GM12801 (cell line): ENCODE measurements at regions not wholly inside any gene's neighbourhood (a gene's known extent, or its start where the extent isn't known, plus 50 kb on each side); places are given as distances from the start of the nearest gene placed in this dataset.

ENCODE experiments used
- TF ChIP-seq, protein P1 (sequence below): IDR thresholded peaks from one replicate; pipeline ENCODE4 v1.5.1; 2011; ENCODE audit warnings: control low read depth; ENCODE audit not compliant: insufficient read length; ENCODE audit errors: extremely low read depth

DNA sequence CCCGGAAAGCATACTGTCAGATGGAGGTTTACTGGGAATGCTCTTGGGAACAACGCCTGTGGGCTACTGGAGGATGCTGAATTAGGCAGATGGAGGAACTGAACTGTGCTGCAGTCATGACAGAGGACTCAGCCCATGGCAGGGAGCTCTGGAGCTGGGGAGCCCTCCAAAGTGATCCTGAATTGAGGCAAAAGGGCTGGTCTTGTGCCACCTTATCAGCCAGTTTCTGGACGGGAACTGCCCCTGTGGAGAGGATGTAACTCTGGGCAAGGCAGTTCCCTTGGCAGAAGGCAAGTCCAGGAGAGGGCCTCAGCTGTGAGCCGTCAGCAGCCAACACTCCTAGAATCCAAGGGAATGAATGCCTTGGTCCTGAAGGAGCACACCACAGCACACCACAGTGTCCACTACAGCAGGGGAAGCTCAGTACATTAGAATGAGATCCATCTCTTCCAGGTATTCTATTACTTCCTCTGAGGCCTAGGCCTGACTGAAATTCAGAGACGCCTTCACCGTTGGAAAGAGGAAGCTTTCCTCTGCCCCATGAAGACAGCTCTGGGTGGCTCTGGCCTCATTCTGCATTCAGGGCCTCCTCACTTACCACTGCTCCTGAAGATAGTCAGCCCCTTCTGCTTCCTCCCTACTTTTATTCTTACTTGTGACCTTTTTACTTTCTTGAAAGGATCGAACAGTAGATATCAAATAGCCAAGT lies 139.6 kb upstream of the GPR26 start:
- TF ChIP-seq, protein P1, sequence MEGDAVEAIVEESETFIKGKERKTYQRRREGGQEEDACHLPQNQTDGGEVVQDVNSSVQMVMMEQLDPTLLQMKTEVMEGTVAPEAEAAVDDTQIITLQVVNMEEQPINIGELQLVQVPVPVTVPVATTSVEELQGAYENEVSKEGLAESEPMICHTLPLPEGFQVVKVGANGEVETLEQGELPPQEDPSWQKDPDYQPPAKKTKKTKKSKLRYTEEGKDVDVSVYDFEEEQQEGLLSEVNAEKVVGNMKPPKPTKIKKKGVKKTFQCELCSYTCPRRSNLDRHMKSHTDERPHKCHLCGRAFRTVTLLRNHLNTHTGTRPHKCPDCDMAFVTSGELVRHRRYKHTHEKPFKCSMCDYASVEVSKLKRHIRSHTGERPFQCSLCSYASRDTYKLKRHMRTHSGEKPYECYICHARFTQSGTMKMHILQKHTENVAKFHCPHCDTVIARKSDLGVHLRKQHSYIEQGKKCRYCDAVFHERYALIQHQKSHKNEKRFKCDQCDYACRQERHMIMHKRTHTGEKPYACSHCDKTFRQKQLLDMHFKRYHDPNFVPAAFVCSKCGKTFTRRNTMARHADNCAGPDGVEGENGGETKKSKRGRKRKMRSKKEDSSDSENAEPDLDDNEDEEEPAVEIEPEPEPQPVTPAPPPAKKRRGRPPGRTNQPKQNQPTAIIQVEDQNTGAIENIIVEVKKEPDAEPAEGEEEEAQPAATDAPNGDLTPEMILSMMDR: no peak

DNA sequence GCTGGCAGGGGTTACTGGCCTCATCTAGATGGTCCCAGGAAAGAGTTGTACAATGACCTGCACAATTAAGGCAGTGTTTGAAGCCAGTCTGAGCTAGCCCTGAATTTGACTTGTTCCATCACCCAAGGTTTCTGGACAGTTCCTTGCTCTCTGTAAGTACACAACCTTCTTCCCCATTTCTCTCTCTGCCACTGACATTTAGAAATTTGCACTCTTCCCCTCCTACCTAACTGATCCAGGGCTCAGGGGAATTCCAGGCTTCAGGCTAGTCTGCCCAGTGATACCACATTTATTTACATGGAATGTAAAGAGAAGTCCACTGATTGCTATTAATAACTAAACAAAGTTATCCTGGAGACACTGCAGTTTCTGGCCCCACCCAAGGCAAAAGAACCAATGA lies 139.0 kb upstream of the GPR26 start:
- TF ChIP-seq, protein P1: no peak

DNA sequence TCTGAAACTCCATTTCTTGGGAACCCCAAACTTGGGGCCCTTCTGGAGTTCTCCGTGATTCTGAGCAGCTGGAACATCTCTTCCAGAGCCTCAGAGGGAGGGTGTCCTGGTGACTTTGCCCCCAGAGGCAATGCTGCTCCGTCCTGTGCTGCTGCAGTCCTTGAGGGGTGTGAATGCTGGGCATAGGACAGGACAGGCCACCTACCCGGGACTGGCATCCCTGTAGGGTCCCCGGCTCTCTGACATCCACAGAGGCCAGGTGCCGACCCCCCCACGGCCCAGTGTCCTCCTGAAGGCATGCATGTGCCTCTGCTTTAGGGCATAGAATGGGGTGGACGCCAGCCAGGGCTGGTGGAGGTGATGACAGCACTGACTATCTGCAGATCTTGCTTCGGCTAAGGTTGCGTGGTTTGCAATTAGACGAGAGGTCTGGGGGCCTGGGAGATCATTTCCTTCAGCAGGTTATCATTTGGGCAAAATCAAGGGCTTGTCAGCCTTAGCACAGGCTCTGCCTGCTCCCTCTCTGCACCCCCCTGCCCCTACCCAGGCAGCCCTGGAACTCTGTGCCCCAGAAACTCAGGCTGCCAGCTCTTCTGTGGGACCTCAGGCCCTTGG lies 136.9 kb upstream of the GPR26 start:
- TF ChIP-seq, protein P1: no peak

DNA sequence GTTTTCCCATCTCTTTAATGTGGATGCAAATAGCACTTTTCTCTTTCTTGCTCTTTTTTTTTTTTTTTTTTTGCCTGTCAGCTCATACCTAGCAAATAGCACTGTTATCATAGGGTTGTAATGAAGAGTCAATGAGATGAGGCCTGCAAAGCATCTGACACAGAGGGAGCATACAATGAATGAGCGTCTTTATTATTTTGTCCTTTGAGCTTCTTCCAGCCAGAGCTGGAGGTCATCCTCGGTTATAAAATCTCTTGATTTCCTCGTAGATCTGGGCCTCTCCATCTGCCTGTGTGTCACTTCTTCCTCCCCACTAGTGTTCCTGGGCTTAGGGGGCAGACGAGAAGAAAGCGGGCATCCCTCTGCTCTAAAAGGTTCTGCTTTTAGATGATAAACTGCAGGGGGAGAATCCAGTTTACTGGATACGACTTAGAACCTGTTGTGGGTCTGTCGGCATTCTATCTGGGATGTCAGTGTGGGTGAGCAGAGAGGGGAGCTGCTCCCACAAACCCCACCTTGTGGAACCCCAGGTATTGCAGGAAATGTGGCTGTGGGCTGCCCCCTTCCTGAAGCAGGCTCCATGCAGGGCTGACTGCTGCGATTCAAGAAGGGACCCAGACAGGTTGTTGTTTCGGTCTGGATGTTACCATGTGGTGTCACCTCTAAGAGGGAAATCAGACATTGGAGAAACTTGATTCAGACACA lies 135.8 kb upstream of the GPR26 start:
- TF ChIP-seq, protein P1: no peak

DNA sequence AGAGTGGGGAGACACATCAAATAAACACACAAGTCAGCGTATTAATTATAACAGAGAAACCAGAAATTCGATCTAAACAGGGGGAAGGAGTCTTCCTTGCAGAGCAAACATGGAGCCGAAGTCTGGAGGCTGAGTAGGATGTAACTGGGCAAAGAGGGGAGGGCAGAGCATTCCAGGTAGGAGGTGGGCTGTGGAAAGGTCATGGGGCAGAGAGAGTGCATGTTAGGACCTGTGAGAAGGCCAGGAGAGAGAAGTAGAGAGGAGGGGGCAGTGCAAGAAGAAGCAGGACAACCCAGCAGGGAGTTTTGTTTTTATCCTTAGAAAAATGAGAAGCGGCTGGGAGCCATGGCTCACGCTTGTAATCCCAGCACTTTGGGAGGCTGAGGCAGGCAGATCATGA lies 130.8 kb upstream of the GPR26 start:
- TF ChIP-seq, protein P1: no peak

DNA sequence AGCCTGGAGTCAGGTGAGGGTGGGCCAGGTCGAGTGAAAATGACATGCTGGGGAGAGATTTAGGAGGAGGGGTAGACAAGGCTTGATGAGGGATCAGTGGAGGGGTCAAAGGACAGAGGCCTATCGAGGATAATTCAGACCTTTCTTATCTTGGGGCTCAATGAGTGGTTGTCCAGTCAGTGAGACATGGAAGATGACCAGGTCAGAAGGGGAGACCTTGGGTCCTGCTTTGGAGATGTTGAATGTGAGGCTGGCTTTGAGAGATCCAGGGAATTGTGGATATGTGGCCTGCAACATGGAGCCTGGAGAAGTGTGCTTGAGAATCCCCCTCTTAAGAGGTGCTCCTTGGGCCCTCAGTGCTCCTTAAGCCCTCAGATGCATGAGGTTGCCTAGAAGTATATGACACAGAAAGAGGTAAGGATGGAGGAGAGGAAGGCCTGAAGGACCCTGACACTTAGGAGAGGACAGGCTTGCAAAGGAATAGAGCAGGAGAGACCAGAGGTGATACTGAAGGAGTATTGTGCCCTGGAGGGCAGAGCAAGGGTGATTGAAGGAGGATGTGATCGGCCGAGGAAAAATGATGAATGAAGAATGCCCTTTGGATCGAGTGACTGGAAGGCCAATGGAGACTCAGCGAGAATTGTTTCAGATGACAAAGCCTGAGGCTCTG lies 129.8 kb upstream of the GPR26 start:
- TF ChIP-seq, protein P1: no peak
